ENCODE measurements at regions not wholly inside any gene's neighbourhood (a gene's known extent, or its start where the extent isn't known, plus 50 kb on each side); places are given as distances from the start of the nearest gene placed in this dataset.

DNA sequence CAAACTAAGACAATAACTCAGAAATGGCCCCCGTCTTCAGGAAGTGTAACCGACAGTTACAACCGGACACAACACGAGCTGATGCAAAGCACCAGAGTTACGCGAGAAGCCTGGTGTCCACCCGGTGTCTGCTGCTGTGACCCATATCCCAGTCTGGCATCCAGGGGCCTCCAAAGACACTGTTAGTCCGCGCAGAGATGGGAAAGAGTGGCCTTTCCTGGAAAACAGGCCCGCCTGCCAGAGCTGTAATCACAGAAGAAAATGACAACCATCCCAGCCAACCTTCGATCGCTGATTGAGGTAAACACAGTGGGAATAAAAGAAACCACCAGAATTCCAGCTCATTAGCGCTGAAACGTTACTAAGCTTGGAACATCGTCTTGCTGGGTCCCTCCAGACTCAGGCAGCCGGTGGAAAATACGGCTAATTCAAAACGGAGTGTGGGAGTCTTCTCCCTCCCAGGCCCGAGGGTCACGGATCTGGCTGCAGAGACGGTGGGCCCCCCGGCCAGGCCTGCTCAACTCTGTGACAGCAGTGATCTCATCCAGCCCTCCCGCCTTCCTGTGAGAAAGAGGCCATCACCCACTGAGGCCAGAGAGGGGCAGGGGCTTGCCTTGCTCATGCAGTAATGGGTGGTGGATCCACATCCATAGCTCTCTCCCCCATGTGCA, 273.9 kb upstream of the RTL1 start:
- DNase-seq (ENCODE audit: low read depth in 2 of 2), result no peak

DNA sequence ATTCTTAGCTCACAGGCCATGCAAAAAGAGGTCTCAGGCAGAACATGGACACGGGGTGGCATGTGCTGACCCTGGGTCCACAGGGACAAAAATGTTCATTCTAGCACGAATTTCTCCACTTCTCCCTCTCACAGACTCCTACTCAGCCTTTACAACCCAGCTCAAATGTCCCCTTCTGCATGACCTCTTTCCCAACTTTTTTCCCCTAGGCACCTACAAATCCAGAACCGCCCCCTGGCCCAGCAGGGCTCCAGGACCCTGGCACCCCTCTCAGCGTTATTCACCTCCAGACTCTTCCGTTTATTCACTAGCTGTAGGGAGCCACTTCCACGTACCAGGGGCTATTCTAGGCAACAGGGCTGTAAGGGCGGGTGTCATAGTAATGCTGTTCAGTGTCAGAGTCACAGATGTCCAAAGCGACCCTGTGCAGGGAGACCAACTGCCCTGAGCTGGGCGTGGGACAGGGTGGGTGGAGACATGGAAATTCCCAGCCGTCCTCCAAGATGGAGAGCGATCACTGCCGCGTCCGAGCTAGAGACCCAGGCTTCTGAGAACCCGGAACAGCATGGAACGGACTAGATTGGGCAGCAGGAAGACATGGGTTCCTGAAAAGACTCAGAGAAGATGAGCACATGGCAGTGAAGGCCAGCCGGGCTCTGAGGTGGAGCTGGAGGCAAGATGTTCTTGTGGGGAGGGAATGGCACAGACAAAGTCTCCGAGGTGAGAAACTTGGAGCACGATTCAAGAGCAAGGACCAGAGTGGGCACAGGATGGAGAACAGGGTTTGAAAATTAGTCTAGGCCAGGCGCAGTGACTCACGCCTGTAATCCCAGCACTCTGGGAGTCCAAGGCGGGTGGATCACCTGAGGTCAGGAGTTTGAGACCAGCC, 274.9 kb upstream of the RTL1 start:
- no peak for DNase-seq (ENCODE audit: low read depth in 2 of 2)

DNA sequence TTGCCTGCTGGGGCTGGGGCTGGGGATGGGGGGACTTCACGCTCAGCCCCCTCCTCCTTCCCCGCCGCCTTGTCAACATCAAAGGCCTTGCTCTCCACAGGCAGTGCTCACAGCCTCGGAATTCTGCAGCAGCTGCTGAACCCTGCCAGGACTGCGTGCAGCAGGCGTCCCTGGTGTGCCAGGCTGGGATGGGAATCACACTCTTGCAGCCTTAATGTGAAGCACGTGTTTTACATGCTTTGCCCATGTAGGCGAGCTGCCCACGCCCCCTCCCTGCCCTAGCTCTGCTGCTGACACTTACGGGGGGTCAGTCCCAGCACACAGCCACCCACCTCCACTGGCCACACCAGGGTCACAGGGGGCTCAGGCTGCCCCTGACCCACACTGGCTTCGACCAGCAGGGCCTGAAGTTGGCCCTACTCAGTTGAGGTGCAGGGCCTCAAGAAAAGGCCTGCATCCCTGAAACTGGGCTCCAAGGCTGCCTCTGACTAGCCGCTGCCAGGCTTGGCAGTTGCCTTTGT, 276.2 kb upstream of the RTL1 start:
- DNase-seq (ENCODE audit: low read depth in 2 of 2), result no peak

DNA sequence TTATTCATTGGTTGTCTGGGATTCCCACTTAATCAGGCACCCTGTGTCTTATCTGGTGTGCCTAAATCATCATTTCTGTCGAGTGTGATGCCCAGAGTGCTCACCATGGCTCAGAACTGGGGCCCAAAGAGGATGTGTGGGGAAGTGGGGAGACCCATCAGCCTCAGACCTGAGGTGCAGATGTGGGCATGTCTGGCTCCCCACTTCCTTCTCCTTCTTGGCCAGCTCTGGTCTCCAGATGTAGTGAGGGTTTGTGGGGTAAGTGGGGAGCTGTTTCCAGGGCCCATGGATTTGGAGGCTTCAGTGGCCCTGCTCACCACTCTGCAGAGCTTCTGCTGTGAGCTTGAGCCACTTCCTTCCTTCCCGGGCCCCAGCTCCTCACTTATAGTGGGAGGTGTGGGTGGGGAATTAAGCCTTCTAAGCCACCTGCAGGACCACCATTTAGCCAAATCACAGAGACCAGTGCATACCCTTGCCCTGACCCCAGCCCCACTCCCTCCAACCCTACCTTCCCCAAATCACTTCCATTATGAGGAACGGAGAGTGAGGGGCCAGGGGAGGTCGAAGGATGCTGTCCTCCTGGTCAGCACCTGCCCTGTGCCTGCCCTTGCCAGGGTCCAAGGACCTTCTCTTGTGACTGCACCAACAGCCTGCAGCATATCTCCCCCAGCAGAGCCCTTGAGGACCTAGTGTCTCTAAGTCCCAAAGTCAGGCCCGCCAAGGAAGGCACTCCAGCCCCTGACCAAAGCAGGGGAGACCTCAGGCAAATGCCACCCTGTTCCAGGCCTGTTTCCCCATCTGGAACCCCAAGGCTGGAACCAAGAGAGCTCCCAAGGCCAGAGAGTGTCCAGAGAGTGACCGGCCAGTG, 278.2 kb upstream of the RTL1 start:
- no peak for DNase-seq (ENCODE audit: low read depth in 2 of 2)

DNA sequence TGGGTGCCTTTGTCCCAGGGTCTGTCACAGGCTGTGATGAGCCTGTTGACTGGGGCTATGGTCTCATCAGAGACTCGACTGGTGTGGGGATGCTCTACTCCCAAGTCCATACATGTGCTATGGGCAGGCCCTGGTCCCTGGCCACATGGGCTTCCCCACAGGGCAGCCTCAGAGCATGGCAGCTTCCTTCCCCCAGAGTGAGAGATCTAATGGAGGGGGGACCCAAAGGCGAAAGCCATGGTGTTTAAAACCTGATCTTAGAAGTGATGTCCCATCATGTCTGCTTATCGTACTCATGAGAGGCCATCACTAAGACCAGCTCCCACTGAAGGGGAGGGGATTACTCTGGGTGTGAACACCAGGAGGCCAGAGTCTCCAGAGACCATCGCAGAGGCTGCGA, 279.0 kb upstream of the RTL1 start:
- DNase-seq (ENCODE audit: low read depth in 2 of 2), result no peak

DNA sequence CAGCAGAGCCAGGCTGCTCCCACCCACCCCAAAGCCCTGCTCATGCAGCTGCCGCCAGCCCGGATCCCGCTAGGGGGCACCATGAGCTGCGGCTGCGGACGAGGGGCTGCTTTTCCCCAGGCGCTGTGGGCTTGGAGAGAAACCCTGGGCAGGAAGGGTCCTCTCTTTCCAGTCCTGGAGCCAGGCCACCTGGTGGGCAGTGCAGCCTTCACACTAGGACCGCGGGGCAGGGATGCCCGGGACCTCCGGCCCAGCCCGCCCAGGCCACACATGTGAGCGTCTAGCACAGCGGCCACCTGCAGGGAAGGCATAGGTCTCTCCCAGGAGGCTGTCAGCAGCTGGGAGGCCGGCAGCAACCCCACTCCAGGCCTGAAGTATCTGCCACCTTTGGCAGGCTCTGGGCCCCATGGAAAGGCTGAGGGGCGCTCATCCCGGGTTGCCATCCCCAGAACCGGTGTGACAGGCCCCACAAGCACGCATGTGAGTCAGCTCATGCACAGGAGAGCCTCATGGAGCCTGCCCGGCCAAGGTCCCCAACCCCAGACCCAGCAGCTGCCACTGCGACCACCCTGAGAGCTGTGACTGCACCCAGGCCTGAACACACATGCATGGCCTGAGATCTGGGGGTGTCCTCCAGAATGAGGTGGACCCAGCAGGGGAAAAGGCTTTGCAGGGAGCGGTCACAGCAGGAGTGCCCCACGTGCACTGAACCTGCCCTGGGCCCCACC, 280.0 kb upstream of the RTL1 start:
- no peak for DNase-seq (ENCODE audit: low read depth in 2 of 2)

DNA sequence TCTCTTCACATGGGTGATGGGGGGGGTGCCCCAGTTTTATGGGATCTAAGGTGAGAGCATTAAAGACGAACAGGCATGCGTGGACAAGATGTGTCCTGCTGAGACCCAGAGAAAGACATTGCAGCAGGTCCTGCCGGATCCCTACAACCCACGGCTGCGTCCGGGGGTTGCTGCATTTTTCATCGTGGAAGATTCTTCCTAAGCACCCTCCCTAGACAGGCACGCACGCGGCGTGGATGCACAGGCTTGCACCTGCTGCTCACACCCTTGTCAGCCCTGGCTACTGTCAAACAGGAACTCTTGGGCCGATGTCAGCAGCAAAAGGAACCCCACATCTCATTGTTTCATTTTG, 280.6 kb upstream of the RTL1 start:
- no peak for DNase-seq (ENCODE audit: low read depth in 2 of 2)

DNA sequence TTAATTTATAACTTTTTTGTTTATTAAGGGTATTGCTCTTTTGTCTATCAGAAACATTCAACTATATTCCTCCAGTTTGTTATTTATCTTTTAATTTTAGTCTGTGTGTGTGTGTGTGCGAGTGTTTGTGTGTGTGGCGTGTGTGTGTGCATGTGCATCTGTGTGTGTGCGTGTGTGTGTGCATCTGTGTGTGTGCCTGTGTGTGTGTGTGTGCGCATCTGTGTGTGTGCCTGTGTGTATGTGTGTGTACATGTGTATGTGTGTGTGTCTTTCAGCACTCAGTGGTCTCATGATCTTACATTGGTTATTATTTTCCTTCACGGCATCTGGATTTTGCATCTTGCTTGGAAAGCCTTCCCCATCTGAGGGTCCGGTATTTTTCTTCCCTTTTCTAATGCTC, 281.1 kb upstream of the RTL1 start:
- no peak for DNase-seq (ENCODE audit: low read depth in 2 of 2)

DNA sequence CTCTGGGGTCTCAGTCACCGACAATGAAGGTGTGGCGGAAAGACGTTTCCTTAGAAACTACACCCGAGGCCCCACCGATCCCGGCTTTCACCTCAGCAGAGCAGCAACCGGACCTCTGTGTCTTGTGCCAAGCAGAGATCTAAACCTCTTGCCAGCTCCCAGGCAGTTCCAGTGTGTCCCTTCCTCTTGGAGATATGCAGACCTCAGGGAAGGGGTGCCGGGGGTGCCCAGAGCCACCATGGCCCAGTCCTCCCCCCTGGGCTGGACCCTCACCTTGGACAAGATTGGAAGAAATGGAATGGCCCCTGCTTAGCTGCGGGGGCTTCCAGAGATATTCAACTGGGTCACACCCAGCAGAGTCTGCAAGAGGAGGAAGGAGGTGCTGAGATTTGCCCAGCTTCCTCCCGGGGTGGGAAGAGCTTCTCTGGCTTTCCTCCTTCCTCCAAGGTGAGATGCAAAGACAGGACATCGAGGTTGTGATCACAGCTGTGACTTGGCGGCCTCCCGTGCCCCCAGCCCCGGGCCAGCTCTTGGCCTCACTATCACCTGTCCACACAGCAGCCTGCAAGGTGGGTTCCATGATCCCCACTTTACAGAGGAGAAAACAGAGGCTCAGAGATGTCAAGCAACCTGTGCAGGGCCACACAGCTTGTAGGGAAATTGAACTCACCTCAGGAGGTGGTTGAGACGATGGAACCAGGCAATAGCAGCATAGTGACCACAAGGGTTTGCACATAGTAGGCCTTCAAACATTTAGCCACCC, 281.7 kb upstream of the RTL1 start:
- no peak for DNase-seq (ENCODE audit: low read depth in 2 of 2)

DNA sequence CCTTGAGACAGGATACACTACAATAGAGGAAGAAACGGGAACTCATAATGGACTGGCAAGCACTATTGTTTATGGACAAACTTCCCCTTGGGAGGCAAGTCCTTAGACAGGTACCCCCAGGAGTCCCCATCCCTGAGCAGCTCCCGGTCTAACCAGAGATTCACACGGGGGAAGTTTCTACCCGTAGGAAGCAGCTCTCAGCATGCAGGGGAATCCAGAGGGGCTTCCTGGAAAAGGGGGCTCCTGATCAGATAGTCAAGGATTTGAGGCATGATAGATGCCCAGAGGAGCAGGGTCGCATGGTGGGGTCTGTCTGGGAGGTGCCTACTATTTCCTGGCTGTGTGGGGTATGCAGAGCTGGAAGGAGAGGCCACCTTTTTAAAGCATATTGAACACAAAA, 282.4 kb upstream of the RTL1 start:
- no peak for DNase-seq (ENCODE audit: low read depth in 2 of 2)

DNA sequence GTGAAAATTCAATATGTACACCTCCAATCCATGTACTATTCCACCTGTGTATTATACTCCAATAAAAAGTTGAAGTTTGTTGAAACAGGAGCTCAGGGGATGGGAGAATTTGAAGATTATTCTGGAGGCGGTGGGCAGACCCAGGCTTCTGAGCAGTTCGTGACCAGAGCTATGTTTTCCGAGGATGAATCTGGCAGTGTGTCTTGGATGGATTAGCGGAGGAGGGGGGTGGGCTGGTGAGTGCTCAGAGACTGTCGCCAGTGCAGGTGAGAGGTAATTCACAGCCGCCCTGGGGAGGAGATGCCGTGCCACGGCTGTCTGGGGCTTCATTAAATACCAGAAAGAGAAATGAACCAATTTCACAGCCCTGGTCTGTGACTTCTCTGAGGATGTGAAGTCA, 283.0 kb upstream of the RTL1 start:
- no peak for DNase-seq (ENCODE audit: low read depth in 2 of 2)

DNA sequence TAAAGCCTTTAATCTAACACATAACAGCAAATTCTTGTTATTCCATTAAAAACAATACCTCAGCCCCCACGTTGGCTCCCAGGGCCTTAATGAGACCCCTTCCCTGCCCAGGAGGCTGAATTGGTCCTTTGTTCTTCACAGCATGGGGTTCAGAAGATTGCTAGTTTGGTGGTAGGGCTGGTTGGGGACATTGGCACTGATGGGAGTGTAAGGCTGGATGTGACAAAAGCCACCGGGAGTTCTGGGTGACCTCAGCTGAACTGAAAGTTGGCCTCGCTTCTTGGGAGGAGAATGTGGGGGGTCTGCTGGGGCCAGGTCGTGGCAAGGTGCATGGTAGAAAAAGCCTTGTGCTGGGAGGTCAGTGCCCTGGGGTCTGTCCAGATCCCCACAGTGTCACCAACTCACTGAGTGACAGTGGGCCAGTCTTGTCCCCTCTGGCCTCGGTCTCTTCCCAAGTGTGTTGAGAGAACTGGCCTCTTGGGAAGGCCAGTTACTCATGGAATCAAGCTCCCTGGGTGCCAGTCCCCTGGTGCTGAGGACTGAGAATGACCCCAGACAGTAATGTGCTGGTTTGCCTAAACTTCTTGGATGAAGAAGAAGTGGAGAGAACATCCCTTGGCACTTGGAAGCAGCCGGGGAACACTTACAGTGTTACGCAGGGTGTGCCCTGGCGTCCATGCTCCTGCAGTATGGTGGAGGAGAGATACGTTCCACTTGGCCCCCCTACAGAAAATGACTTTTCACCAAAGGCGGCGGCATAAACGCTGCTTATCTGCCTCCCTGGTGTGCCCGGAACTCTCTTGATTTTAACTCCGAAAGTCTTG, 283.7 kb upstream of the RTL1 start:
- no peak for DNase-seq (ENCODE audit: low read depth in 2 of 2)

DNA sequence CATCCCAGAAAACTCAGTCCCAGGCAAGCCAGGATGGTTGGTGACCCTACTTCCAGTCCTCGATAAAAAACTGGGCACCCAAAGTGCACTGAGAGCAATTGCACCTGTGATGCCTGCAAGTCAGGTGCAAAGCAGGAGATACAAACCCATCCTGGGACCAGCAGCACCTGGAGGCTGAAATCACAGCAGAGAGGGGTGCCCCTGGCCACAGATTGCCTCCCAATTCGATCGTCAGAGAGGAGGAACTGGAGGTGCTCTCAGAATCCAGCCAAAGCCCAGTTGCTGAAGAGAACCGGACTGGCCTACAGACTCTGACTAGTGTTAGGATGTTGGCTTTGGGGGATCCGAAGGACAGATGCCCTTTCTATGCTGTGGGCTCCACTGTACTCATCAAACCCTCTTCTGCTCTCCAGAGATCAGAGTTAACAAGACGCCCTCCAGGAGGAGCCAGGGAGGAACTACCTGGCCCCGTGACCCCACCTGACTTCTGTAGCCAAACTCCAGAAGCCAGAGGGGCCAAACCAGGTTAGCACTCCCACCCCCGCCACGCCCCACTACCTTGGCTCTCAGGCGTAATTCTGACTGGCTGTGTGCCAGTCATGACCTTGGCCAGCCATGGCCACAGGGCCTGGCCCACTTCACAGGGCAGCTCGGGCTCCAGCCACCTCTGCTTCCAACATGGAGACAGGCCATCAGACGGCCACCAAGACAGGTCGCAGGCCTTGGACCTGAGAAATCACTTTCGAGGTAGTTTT, 284.5 kb upstream of the RTL1 start:
- DNase-seq (ENCODE audit: low read depth in 2 of 2), result no peak

DNA sequence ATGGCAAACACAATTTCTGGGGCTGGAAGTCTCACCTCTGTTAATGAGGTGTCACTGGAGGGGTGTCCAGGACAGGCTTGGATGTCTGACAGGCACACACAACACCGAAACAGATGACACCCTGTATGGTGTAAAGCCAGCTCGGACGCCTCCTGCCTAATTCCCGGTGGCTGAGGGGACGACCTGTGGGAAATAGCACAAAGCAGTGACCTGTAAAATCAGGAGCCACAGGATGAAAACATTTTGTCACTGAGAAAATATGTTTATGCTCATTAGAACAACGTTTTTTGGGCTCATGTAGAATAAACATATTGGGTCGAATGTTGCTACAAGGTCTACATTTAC, 285.0 kb upstream of the RTL1 start:
- DNase-seq (ENCODE audit: low read depth in 2 of 2), result no peak

DNA sequence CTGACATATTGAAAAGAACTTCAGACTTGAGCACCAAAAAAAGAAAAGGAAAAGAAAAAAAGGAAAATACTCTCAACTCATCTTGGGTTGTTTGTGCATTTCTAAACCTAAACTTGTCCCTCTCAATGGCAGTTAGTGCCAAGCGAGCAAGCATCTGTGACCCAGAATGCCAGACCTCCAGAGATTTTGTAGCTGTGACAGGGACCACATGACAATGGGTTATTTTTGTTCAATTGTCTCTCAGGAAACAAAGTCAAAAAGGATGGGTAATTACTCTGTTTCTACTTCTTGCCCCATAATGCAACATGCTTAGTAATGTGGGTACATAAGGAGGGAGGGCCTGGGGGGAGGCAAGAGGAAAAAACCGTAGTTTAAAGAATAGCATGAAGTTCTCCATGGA, 285.7 kb upstream of the RTL1 start:
- DNase-seq (ENCODE audit: low read depth in 2 of 2), result no peak

DNA sequence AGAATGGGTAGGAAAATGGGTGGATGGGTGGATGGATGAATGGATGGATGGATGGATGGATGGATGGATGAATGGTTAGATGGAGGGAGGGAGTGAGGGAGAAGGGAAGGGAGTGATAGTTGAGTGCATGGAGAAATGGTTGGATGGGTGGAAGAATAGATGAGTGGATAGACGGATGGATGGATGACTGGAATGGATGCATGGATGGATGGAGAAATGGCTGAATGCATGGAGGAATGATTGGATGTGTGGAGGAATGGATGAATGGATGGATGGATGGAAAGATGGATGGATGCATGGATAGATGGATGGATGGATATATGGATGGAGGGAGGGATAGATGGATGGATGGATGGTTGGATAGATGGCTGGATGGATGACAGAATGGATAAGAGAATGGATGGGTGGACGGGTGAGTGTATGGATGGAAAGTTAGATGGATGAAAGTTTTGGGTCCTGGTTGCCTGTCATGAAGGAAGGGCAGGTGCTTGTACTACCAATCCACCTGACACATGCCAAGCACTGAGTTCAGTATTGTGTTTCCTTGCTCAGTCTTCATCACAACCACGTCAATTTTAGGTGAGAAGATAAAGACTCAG, 286.5 kb upstream of the RTL1 start:
- no peak for DNase-seq (ENCODE audit: low read depth in 2 of 2)

DNA sequence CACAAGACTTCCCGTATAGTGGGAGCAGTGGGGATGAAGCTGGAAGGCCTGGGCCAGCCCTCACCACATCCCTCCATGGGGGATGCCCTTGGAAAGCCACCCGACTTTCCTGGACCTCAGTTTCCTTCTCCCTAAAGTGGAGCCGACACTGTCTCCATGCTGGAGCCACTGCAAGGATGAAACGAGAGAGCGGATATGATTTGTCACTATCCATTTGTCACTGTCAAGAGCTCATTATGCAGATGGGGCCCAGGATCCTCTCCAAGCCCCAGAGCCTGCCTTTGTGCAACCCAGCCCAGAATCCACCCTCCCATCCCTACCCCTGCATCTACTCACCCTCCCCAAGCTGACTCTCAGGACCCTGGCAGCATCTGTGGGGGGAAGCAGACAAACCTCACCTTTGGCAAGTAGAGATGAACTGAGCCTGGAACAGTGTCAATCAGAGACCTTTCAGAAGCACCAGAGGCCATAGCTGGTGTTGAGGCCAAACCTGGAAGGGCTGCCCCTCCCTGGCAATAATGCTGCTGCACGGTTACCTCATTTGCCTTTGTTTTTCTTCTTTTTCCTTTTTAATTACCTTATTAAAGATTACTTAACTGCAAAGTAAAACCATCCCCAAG, 287.7 kb upstream of the RTL1 start:
- no peak for DNase-seq (ENCODE audit: low read depth in 2 of 2)

Data from stimulated activated CD8-positive, alpha-beta memory T cell treated with anti-CD3 and anti-CD28 coated beads, Interleukin-2, amount 100 ng/mL, for 48 hours (primary cell).